Activated CD4-positive, CD25-positive, alpha-beta regulatory T cell treated with anti-CD3 and anti-CD28 coated beads, Interleukin-2, amount 50 U/mL, for 72 hours (primary cell): ENCODE measurements at regions not wholly inside any gene's neighbourhood (a gene's known extent, or its start where the extent isn't known, plus 50 kb on each side); places are given as distances from the start of the nearest gene placed in this dataset.

Source experiments
- DNase-seq: peaks from one replicate; pipeline ENCODE4 v3.0.0; 2021

GRCh38 chr5:149441986-149442385 lies 62.9 kb upstream of the IL17B start:
- no peak for DNase-seq

- no peak for DNase-seq
Observed at GRCh38 chr5:149441194-149441753, 62.2 kb upstream of the IL17B start.

DNA sequence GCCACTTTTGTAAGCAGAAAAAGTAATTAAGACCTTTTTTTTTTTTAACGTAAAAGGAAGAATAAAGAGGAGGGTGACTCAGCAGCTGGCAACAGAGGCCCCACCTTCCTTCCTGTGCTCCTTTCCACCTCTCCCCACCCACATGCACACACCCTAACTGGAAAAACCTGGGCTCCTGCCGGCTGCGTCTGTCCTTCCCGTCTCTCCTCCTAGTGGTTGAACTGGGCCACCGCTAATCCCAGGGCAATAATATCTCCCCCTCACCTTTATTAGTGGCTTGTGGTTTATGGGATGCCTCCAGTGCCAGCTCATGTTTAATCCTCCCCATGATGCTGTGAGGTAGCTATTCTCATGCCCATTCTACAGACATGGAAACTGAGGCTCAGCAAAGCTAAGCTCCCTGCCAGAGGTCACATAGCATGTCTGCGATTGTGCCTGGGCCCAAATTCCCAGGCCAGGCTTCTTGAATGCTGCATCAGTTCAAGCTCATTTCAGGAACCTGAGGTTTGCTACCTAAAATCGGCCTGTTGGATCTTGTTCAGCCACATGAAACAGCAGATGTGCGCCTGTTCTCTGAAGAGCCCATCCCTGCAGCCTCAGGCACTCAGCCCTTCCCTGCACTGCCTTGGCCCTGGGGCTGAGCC lies 60.9 kb upstream of the IL17B start:
- no peak for DNase-seq

DNA sequence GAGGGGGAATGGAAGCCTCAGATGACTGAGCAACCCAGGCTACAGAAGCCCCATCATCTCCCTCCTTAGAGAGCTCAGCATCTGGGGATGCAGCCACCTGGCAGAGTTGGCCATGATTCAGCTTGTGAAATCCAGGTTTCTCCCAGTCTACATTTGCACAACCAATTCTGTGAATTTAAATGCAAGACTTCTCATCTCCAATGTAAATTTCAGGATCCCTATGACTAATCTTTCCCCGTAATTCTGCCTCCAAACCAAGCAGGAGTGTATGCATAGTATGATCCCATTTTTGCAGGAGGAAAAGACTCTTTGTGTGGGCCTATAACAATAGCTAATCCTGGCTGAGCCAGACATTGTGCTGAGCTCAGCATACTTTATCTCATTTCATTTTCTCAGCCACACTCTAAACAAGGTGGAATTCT lies 59.6 kb upstream of the IL17B start:
- no peak for DNase-seq

GRCh38 chr5:149438281-149438680 lies 59.2 kb upstream of the IL17B start:
- no peak for DNase-seq

- no peak for DNase-seq
Observed at GRCh38 chr5:149437391-149438040, 58.4 kb upstream of the IL17B start.

DNA sequence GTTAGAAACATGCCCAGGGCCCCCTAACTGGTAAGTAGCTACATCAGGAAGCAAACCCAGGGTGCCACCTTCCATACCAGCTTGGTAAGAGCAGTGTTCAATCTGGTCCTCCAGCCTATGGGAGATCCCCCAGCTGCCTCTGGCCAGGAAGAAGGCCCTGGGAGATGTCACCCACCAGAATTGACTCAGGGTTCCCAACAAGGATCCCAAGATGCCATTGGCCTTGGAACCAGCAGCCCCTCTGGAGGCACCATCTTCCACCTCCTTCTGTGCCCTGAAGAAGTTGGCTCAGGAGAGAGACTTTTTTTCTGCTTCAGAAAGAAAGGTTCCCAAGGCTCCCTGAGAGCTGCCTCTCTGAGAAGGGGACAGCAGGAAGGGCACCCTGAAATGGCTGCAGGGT lies 56.6 kb upstream of the IL17B start:
- no peak for DNase-seq

GRCh38 chr5:149435015-149435376 lies 55.9 kb upstream of the IL17B start:
- DNase-seq: no peak

- DNase-seq: peak; percentile 51
Observed at GRCh38 chr5:149434162-149435014, 55.3 kb upstream of the IL17B start.

GRCh38 chr5:149433524-149434131 lies 54.5 kb upstream of the IL17B start:
- DNase-seq: no peak

- DNase-seq: no peak
Observed at GRCh38 chr5:149432911-149433401, 53.9 kb upstream of the IL17B start.

- DNase-seq: no peak
Observed at GRCh38 chr5:149432376-149432775, 53.3 kb upstream of the IL17B start.

DNA sequence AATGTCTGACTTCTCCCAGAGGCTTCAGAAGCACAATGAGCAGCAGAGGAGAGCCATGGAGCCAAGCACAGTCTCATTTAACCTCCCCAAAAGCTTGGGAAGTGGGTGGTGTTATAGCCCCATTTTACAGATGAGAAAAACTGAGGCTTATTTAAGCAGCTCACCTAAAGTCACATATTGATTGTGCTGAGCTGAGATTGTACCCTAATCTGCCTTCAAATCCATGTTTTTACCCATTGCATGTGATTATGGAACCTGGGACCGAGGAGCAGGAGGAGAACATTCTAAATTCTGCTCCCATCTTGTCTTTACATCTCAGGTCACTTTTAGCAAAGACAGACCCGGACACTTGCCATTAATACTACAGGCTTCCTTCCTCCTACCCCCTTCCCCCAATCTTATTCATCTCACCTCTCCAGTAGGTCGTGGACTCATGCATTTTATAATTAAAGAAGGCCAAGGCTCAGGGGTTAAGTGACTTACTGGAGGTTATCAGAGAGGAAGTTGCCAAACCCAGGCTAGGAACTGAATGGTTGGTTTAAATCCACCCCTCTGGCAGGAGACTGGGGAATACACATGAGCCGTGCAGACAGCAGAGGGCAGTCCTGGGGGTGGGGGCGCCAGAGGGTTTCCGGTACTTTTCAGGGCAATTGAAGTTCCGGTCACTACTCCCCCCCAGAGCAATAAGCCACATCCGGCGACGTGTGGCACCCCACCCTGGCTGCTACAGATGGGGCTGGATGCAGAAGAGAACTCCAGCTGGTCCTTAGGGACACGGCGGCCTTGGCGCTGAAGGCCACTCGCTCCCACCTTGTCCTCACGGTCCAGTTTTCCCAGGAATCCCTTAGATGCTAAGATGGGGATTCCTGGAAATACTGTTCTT lies 51.0 kb upstream of the IL17B start:
- DNase-seq: no peak
